CD4-positive, alpha-beta memory T cell (primary cell): ENCODE measurements at regions not wholly inside any gene's neighbourhood (a gene's known extent, or its start where the extent isn't known, plus 50 kb on each side); places are given as distances from the start of the nearest gene placed in this dataset.

Experiments used
- CTCF ChIA-PET: fragments of 350-600 bp; sonication (Branson Sonifier 250); formaldehyde crosslinking; loops from one replicate; lab custom pipeline; 2021; ENCODE audit warnings: inconsistent platforms; ENCODE audit not compliant: partially characterized antibody; lab: Charles Lee
- POLR2A ChIA-PET: fragments of 350-600 bp; sonication (Branson Sonifier 250); formaldehyde crosslinking; loops from one replicate; lab custom pipeline; 2021; ENCODE audit not compliant: partially characterized antibody; lab: Charles Lee
- DNase-seq, 5 donors: peaks; one replicate each; pipeline versions ENCODE4 v3.0.0 to v3.0.0-alpha.2; 2020 to 2022; ENCODE audit warnings: mixed read lengths in 1 of 5
- H3K27ac ChIP-seq: one replicate; pipeline ENCODE4 v1.7.0; 2013; ENCODE audit warnings: low read depth, low read length
- H3K27me3 ChIP-seq: 2 replicates; pipeline ENCODE4 v1.7.0; 2013; ENCODE audit warnings: mild to moderate bottlenecking, low read length, moderate library complexity; ENCODE audit not compliant: insufficient read depth
- H3K36me3 ChIP-seq: 2 replicates; pipeline ENCODE4 v1.7.0; 2013; ENCODE audit warnings: mild to moderate bottlenecking, low read length, moderate library complexity; ENCODE audit not compliant: insufficient read depth
- H3K4me1 ChIP-seq: 2 replicates; pipeline ENCODE4 v1.7.0; 2013; ENCODE audit warnings: mild to moderate bottlenecking, low read length, moderate library complexity; ENCODE audit not compliant: insufficient read depth
- H3K4me3 ChIP-seq, 2 donors: one replicate each; pipeline ENCODE4 v1.7.0; 2013; ENCODE audit warnings: low read length in 2 of 2, mild to moderate bottlenecking in 1 of 2
- H3K9me3 ChIP-seq, 2 donors: one replicate each; pipeline ENCODE4 v1.7.0; 2013; ENCODE audit warnings: low read length in 2 of 2, control low read depth in 1 of 2; ENCODE audit not compliant: control insufficient read depth in 1 of 2
- H3K27ac Mint-ChIP-seq, 7 donors: one replicate each; pipeline ENCODE4 v1.8.0; 2020 to 2021; ENCODE audit warnings: mixed read lengths in 7 of 7, mild to moderate bottlenecking in 6 of 7, inconsistent platforms in 3 of 7, moderate library complexity in 3 of 7
- H3K27me3 Mint-ChIP-seq, 2 donors: one replicate each; pipeline ENCODE4 v1.8.0; 2020 to 2021; ENCODE audit warnings: mixed read lengths in 2 of 2
- H3K36me3 Mint-ChIP-seq, 2 donors: one replicate each; pipeline ENCODE4 v1.8.0; 2020 to 2021; ENCODE audit warnings: mixed read lengths in 2 of 2, inconsistent platforms in 1 of 2, mild to moderate bottlenecking in 1 of 2
- H3K4me1 Mint-ChIP-seq, 4 donors: one replicate each; pipeline ENCODE4 v1.8.0; 2020 to 2021; ENCODE audit warnings: mixed read lengths in 4 of 4, mild to moderate bottlenecking in 1 of 4
- H3K4me3 Mint-ChIP-seq, 8 donors: one replicate each; pipeline ENCODE4 v1.8.0; 2020 to 2021; ENCODE audit warnings: mixed read lengths in 8 of 8, mild to moderate bottlenecking in 7 of 8, moderate library complexity in 6 of 8, inconsistent platforms in 3 of 8
- H3K9me3 Mint-ChIP-seq, 8 donors: one replicate each; pipeline ENCODE4 v1.8.0; 2020 to 2021; ENCODE audit warnings: mixed read lengths in 8 of 8, mild to moderate bottlenecking in 5 of 8, inconsistent platforms in 3 of 8, moderate library complexity in 1 of 8
- intact Hi-C: fragments of 100-400 bp; cut with micrococcal nuclease; formaldehyde crosslinking; loops from one replicate; pipeline ENCODE4 v1.15.1; 2023

DNA sequence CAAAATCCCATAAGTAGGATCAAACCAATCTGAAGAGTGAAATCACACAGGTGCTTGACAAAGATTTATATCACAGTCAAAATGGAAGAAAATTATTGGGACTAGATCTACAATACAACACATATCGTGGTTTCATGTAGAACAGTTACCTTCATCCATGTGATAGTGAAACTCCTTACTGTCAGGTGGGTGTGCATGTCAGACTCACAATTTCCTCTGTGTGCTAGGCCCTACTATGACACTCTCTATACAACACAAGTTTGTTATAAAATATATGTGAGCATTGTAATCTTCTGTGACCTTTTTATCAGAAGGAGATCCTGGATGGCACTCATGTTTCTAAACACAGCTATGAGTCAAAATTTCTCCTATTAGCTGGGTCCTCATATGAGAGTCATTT lies 947.0 kb upstream of the TSPY4 start:
- H3K27ac Mint-ChIP-seq: no peak overlapping the region
- no peak overlapping the region for H3K4me3 Mint-ChIP-seq
- intact Hi-C loops: no loop called here
- H3K36me3 Mint-ChIP-seq: no peaks in the 10 kb centered on the region
- DNase-seq: no peak
- Histone ChIP-seq H3K4me3 (no peak overlapping the region), H3K27ac (no peak overlapping the region), H3K36me3 (no peaks in the 10 kb centered on the region), H3K9me3 (no peaks in the 10 kb centered on the region), H3K4me1 (no peaks in the 10 kb centered on the region), H3K27me3 (no peaks in the 10 kb centered on the region)
- ChIA-PET CTCF (no interaction called here), POLR2A (no interaction called here)
- H3K9me3 Mint-ChIP-seq: no peaks in the 10 kb centered on the region
- no peaks in the 10 kb centered on the region for H3K4me1 Mint-ChIP-seq
- no peaks in the 10 kb centered on the region for H3K27me3 Mint-ChIP-seq

DNA sequence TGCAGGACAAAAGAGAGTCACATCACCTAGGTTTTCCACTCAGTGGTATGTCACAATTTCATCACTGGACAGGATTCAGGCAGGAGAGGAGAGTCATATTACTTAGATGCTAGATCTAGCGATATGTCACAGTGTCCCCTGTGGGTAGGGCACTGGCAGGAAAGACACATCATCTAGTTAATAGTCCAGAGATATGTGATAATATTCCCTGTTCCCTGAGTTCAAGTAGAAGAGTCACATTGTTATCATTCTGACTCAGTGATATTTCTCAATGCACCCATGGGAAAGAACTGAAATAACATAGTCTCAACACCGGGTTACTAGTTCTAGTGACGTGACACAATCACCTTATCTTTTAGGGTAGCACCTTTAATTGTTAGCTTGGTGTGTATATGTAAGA lies 944.0 kb upstream of the TSPY4 start:
- Histone ChIP-seq H3K9me3 (no peaks in the 10 kb centered on the region), H3K4me1 (no peaks in the 10 kb centered on the region), H3K4me3 (no peak overlapping the region), H3K36me3 (no peaks in the 10 kb centered on the region), H3K27me3 (no peaks in the 10 kb centered on the region), H3K27ac (no peak overlapping the region)
- intact Hi-C loops: no loop called here
- no peak for DNase-seq
- CTCF ChIA-PET: no interaction called here
- no peaks in the 10 kb centered on the region for H3K4me1 Mint-ChIP-seq
- no peaks in the 10 kb centered on the region for H3K9me3 Mint-ChIP-seq
- no peaks in the 10 kb centered on the region for H3K27me3 Mint-ChIP-seq
- no peak overlapping the region for H3K27ac Mint-ChIP-seq
- H3K36me3 Mint-ChIP-seq: no peaks in the 10 kb centered on the region
- no peak overlapping the region for H3K4me3 Mint-ChIP-seq
- POLR2A ChIA-PET: no interaction called here

DNA sequence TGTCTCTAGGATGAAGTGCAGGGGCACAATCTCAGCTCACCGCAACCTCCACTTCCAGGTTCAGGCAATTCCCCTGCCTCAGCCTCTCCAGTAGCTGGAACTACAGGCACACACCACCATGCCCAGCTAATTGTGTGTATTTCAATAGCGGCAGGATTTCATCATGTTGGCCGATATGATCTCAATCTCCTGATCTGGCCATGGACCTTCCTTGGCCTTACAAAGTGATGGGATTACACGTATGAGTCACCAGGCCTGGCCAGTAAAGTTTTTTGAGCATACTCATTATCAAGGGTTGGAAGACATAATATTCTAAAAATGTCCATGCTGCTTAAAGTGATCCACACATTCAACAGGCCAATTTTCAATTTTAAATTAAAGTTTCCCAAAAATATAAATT lies 914.4 kb upstream of the TSPY4 start:
- Mint-ChIP-seq H3K36me3 (no peaks in the 10 kb centered on the region), H3K9me3 (peaks cover 0 to 2% (median 0%) of the 10 kb centered on the region in 8 donors), H3K27me3 (no peaks in the 10 kb centered on the region), H3K4me1 (no peaks in the 10 kb centered on the region), H3K27ac (no peak overlapping the region), H3K4me3 (no peak overlapping the region)
- Histone ChIP-seq H3K4me3 (no peak overlapping the region), H3K36me3 (no peaks in the 10 kb centered on the region), H3K27me3 (no peaks in the 10 kb centered on the region), H3K9me3 (no peaks in the 10 kb centered on the region), H3K4me1 (no peaks in the 10 kb centered on the region), H3K27ac (no peak overlapping the region)
- ChIA-PET POLR2A (no interaction called here), CTCF (no interaction called here)
- DNase-seq: no peak
- intact Hi-C loops: no loop called here

DNA sequence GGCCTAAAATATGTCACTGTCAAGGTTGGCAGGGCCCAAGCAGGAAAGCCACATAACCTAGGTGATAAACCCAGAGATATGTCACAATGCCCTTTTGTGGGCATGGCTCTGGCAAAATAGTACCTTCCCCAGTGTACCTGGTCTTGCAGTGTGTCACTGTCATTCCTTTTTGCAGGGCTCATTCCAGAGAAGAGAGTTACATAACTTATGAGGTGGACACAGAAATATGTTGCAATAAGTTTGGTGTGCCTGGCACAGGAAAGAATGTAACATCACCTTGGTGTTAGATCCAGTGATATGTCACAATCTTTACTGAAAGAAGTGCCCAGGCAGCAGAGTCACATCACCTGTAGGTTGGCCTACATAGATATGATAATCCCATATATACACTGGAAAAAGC lies 910.8 kb upstream of the TSPY4 start:
- ChIA-PET POLR2A (no interaction called here), CTCF (no interaction called here)
- no peak overlapping the region for H3K4me3 Mint-ChIP-seq
- no peak for DNase-seq
- H3K27me3 Mint-ChIP-seq: no peaks in the 10 kb centered on the region
- no peaks in the 10 kb centered on the region for H3K27me3 ChIP-seq
- no peaks in the 10 kb centered on the region for H3K9me3 ChIP-seq
- intact Hi-C loops: no loop called here
- H3K36me3 Mint-ChIP-seq: no peaks in the 10 kb centered on the region
- H3K4me1 ChIP-seq: no peaks in the 10 kb centered on the region
- H3K36me3 ChIP-seq: no peaks in the 10 kb centered on the region
- no peaks in the 10 kb centered on the region for H3K9me3 Mint-ChIP-seq
- no peaks in the 10 kb centered on the region for H3K4me1 Mint-ChIP-seq
- no peak overlapping the region for H3K27ac ChIP-seq
- no peak overlapping the region for H3K4me3 ChIP-seq
- no peak overlapping the region for H3K27ac Mint-ChIP-seq

DNA sequence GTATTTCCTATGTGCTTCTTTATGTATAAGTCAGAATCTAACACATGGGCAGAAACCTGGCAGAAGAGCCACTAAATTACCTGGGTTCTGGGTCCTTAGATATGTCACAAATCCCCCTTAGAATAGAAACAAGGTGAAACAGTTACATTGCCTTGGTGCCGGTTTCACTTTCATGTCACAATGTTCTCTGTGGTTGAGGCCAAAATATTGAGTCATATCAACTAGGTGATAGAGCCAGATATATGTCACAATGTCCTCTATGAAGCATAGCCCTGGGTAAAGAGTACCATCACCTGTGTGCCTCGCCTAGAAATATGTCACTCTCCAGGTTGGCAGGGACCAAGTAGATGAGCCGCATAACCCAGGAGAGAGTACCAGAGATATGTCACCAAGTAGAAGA lies 899.8 kb upstream of the TSPY4 start:
- no peaks in the 10 kb centered on the region for H3K36me3 ChIP-seq
- H3K27ac ChIP-seq: no peak overlapping the region
- DNase-seq: no peak
- Mint-ChIP-seq H3K36me3 (no peaks in the 10 kb centered on the region), H3K9me3 (no peaks in the 10 kb centered on the region), H3K4me1 (no peaks in the 10 kb centered on the region), H3K27me3 (no peaks in the 10 kb centered on the region), H3K4me3 (no peak overlapping the region), H3K27ac (no peak overlapping the region)
- H3K9me3 ChIP-seq: no peaks in the 10 kb centered on the region
- H3K4me3 ChIP-seq: no peak overlapping the region
- ChIA-PET POLR2A (no interaction called here), CTCF (no interaction called here)
- H3K4me1 ChIP-seq: no peaks in the 10 kb centered on the region
- H3K27me3 ChIP-seq: no peaks in the 10 kb centered on the region
- intact Hi-C loops: no loop called here

DNA sequence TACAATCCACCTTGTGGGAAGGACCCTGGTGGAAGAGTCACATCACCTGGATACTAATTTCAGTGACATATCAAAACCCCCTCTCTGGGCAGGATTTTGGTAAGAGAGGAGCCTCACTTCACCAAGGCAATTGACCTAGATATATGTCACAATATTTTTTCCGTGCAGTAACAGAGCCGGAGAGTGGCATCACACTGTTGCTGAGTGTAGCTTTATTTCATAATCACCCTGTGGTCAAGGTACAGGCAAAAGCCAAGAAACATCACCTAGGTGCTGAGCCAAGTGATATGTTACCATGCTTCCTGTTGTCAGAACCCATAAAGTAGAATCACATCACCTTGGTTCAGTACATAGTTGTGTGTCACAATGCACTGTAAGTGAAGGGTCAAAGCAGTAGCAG lies 895.2 kb upstream of the TSPY4 start:
- H3K27me3 Mint-ChIP-seq: no peaks in the 10 kb centered on the region
- no peaks in the 10 kb centered on the region for H3K4me1 ChIP-seq
- no peaks in the 10 kb centered on the region for H3K36me3 Mint-ChIP-seq
- intact Hi-C loops: no loop called here
- no peaks in the 10 kb centered on the region for H3K4me1 Mint-ChIP-seq
- H3K9me3 Mint-ChIP-seq: no peaks in the 10 kb centered on the region
- H3K36me3 ChIP-seq: no peaks in the 10 kb centered on the region
- H3K27ac ChIP-seq: no peak overlapping the region
- H3K27ac Mint-ChIP-seq: no peak overlapping the region
- ChIA-PET POLR2A (no interaction called here), CTCF (no interaction called here)
- H3K4me3 ChIP-seq: no peak overlapping the region
- no peaks in the 10 kb centered on the region for H3K9me3 ChIP-seq
- no peak for DNase-seq
- no peaks in the 10 kb centered on the region for H3K27me3 ChIP-seq
- H3K4me3 Mint-ChIP-seq: no peak overlapping the region

DNA sequence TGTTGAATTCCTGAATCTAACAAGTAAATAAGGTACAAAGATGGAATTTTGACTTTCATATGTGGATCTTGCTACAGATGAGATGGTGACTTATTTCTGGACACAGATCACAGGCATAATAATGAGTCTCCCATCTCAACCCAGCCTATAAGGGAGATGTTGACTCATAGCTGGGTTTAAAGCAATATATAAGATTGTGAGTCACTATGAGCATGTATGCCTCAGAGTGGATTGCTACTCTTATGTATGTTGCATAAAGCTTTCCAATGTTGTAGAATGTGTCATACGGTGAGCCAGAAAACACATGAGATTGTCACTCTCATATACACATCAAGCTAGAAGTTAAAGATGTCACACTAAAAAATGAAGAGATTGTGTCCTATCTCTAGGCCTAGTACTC lies 884.3 kb upstream of the TSPY4 start:
- H3K36me3 ChIP-seq: no peaks in the 10 kb centered on the region
- Mint-ChIP-seq H3K27ac (no peak overlapping the region), H3K4me3 (no peak overlapping the region), H3K36me3 (no peaks in the 10 kb centered on the region), H3K27me3 (no peaks in the 10 kb centered on the region), H3K4me1 (no peaks in the 10 kb centered on the region), H3K9me3 (no peaks in the 10 kb centered on the region)
- H3K4me3 ChIP-seq: no peak overlapping the region
- POLR2A ChIA-PET: no interaction called here
- CTCF ChIA-PET: no interaction called here
- DNase-seq: no peak
- no peak overlapping the region for H3K27ac ChIP-seq
- H3K9me3 ChIP-seq: no peaks in the 10 kb centered on the region
- H3K27me3 ChIP-seq: no peaks in the 10 kb centered on the region
- intact Hi-C loops: no loop called here
- no peaks in the 10 kb centered on the region for H3K4me1 ChIP-seq

DNA sequence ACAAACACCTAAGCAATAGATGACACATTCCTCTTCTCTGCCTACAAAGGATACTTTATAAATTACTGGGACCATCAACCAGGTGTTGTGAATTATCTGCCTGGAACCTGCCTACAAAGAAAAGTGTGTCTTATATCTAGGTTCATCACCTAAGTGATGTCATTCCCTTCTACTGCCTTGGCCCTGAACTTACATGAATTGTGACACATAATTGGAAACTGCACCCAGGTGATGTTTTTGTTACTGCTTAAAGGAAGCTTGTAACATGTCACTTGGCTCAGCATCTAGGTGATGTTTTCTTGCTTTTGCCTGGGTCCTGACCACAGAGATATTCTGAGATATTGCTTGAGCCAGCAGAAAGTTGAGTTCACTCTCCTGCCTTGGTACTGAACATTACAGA lies 870.5 kb upstream of the TSPY4 start:
- Mint-ChIP-seq H3K9me3 (no peaks in the 10 kb centered on the region), H3K4me3 (no peak overlapping the region), H3K27me3 (no peaks in the 10 kb centered on the region), H3K27ac (no peak overlapping the region), H3K4me1 (no peaks in the 10 kb centered on the region), H3K36me3 (no peaks in the 10 kb centered on the region)
- Histone ChIP-seq H3K27me3 (no peaks in the 10 kb centered on the region), H3K36me3 (no peaks in the 10 kb centered on the region), H3K9me3 (no peaks in the 10 kb centered on the region), H3K27ac (no peak overlapping the region), H3K4me1 (no peaks in the 10 kb centered on the region), H3K4me3 (no peak overlapping the region)
- intact Hi-C loops: no loop called here
- POLR2A ChIA-PET: no interaction called here
- CTCF ChIA-PET: no interaction called here
- no peak for DNase-seq
